GM19043 (cell line): ENCODE measurements at regions not wholly inside any gene's neighbourhood (a gene's known extent, or its start where the extent isn't known, plus 50 kb on each side); places are given as distances from the start of the nearest gene placed in this dataset.

Experiments used
- ATAC-seq: cut with Tn5 transposase; IDR thresholded peaks from one replicate; pipeline ENCODE4 v1.9.1; 2021; ENCODE audit warnings: low read depth; ENCODE audit not compliant: unreplicated experiment

GRCh38 chr7:69173341-69173740 is 424.9 kb upstream of the AUTS2 start:
- ATAC-seq: no peak

- ATAC-seq: no peak
Observed at GRCh38 chr7:69173846-69174245, 424.4 kb upstream of the AUTS2 start.

- ATAC-seq: no peak
Observed at GRCh38 chr7:69176841-69177240, 421.4 kb upstream of the AUTS2 start.

GRCh38 chr7:69177461-69177861 is 420.8 kb upstream of the AUTS2 start:
- no peak for ATAC-seq

GRCh38 chr7:69177941-69178494 is 420.3 kb upstream of the AUTS2 start:
- ATAC-seq: no peak

- ATAC-seq: no peak
Observed at GRCh38 chr7:69180662-69181061, 417.6 kb upstream of the AUTS2 start.

- ATAC-seq: no peak
Observed at GRCh38 chr7:69182596-69183467, 415.4 kb upstream of the AUTS2 start.

GRCh38 chr7:69184339-69184738 is 413.9 kb upstream of the AUTS2 start:
- ATAC-seq: no peak

GRCh38 chr7:69185170-69185569 is 413.1 kb upstream of the AUTS2 start:
- ATAC-seq: no peak

- no peak for ATAC-seq
Observed at GRCh38 chr7:69186974-69187373, 411.3 kb upstream of the AUTS2 start.

- no peak for ATAC-seq
Observed at GRCh38 chr7:69187824-69188333, 410.4 kb upstream of the AUTS2 start.

- ATAC-seq: no peak
Observed at GRCh38 chr7:69189406-69189805, 408.9 kb upstream of the AUTS2 start.

GRCh38 chr7:69190025-69190424 is 408.2 kb upstream of the AUTS2 start:
- ATAC-seq: no peak

- ATAC-seq: no peak
Observed at GRCh38 chr7:69190763-69191162, 407.5 kb upstream of the AUTS2 start.

GRCh38 chr7:69192134-69192533 is 406.1 kb upstream of the AUTS2 start:
- no peak for ATAC-seq

- no peak for ATAC-seq
Observed at GRCh38 chr7:69193061-69193460, 405.2 kb upstream of the AUTS2 start.

- ATAC-seq: no peak
Observed at GRCh38 chr7:69196593-69196992, 401.7 kb upstream of the AUTS2 start.

- no peak for ATAC-seq
Observed at GRCh38 chr7:69198250-69198649, 400.0 kb upstream of the AUTS2 start.

GRCh38 chr7:69199041-69199440 is 399.2 kb upstream of the AUTS2 start:
- ATAC-seq: no peak

GRCh38 chr7:69199661-69200060 is 398.6 kb upstream of the AUTS2 start:
- no peak for ATAC-seq

- no peak for ATAC-seq
Observed at GRCh38 chr7:69203871-69204270, 394.4 kb upstream of the AUTS2 start.

- no peak for ATAC-seq
Observed at GRCh38 chr7:69204943-69205342, 393.3 kb upstream of the AUTS2 start.
